WTC11 (cell line): ENCODE measurements at regions not wholly inside any gene's neighbourhood (a gene's known extent, or its start where the extent isn't known, plus 50 kb on each side); places are given as distances from the start of the nearest gene placed in this dataset.

ENCODE experiments used
- ATAC-seq: fragments of 200-7000 bp; cut with Tn5 transposase; 2 replicates; pipeline ENCODE4 v1.10.0; 2021; ENCODE audit warnings: mild to moderate bottlenecking, moderate library complexity
- CTCF ChIA-PET: fragments of 300-600 bp; sonication (Branson Sonifier 250); formaldehyde crosslinking; loops from one replicate; lab custom pipeline; 2021; ENCODE audit warnings: antibody characterized with exemption; lab: Charles Lee
- POLR2A ChIA-PET: fragments of 350-600 bp; sonication (Branson Sonifier 250); formaldehyde crosslinking; loops from one replicate; lab custom pipeline; 2021; ENCODE audit warnings: antibody characterized with exemption; lab: Charles Lee
- DNase-seq: peaks from one replicate; pipeline ENCODE4 v3.0.0; 2021; ENCODE audit warnings: low spot score
- H3K27ac Mint-ChIP-seq: 2 replicates; pipeline ENCODE4 v1.8.0; 2021; ENCODE audit warnings: mixed read lengths
- H3K27me3 Mint-ChIP-seq: 2 replicates; pipeline ENCODE4 v1.8.0; 2021; ENCODE audit warnings: low read depth, mild to moderate bottlenecking, moderate library complexity, mixed read lengths
- H3K36me3 Mint-ChIP-seq: 2 replicates; pipeline ENCODE4 v1.8.0; 2021; ENCODE audit warnings: mixed read lengths
- H3K4me1 Mint-ChIP-seq: 2 replicates; pipeline ENCODE4 v1.8.0; 2022; ENCODE audit warnings: mixed read lengths
- H3K4me3 Mint-ChIP-seq: 2 replicates; pipeline ENCODE4 v1.8.0; 2021; ENCODE audit warnings: mild to moderate bottlenecking, moderate library complexity, mixed read lengths
- H3K9me3 Mint-ChIP-seq: 2 replicates; pipeline ENCODE4 v1.8.0; 2021; ENCODE audit warnings: mixed read lengths
- ATF3 ChIP-seq: sonication (generic); formaldehyde crosslinking; conservative IDR thresholded peaks from 2 replicates; pipeline ENCODE4 v1.8.1; 2022; ENCODE audit warnings: mild to moderate bottlenecking, missing genetic modification reagents
- E2F1 ChIP-seq: sonication (generic); formaldehyde crosslinking; IDR thresholded peaks from 2 replicates; pipeline ENCODE4 v1.8.0; 2022; ENCODE audit warnings: mild to moderate bottlenecking, missing genetic modification reagents
- ELF4 ChIP-seq: sonication (generic); formaldehyde crosslinking; IDR thresholded peaks from 2 replicates; pipeline ENCODE4 v1.8.1; 2022; ENCODE audit warnings: low read depth, mild to moderate bottlenecking, moderate library complexity, missing genetic modification reagents
- EMX1 ChIP-seq: fragments of 250-450 bp; sonication (Bioruptor Pico); IDR thresholded peaks from 2 replicates; pipeline ENCODE4 v1.8.0; 2021; ENCODE audit warnings: mild to moderate bottlenecking
- ERG ChIP-seq: fragments of 250-450 bp; sonication (Bioruptor Pico); IDR thresholded peaks from 2 replicates; pipeline ENCODE4 v1.8.0; 2021; ENCODE audit warnings: mild to moderate bottlenecking
- FOXK1 ChIP-seq: sonication (generic); formaldehyde crosslinking; IDR thresholded peaks from 2 replicates; pipeline ENCODE4 v1.8.0; 2022; ENCODE audit warnings: mild to moderate bottlenecking, moderate library complexity, missing genetic modification reagents
- HMGXB4 ChIP-seq: sonication (generic); formaldehyde crosslinking; IDR thresholded peaks from 2 replicates; pipeline ENCODE4 v1.8.1; 2023; ENCODE audit warnings: mild to moderate bottlenecking, moderate library complexity, missing genetic modification reagents
- IRF1 ChIP-seq: sonication (generic); formaldehyde crosslinking; IDR thresholded peaks from 2 replicates; pipeline ENCODE4 v1.8.0; 2023; ENCODE audit warnings: missing genetic modification reagents
- JUN ChIP-seq: sonication (generic); formaldehyde crosslinking; IDR thresholded peaks from 2 replicates; pipeline ENCODE4 v1.8.0; 2023; ENCODE audit warnings: mild to moderate bottlenecking, missing genetic modification reagents
- MLX ChIP-seq: sonication (generic); formaldehyde crosslinking; IDR thresholded peaks from 2 replicates; pipeline ENCODE4 v1.8.1; 2023; ENCODE audit warnings: mild to moderate bottlenecking, missing genetic modification reagents, moderate library complexity
- MXD4 ChIP-seq: fragments of 250-450 bp; sonication (Bioruptor Pico); IDR thresholded peaks from 2 replicates; pipeline ENCODE4 v1.8.0; 2021; ENCODE audit warnings: mild to moderate bottlenecking, moderate library complexity, borderline replicate concordance
- MYBL2 ChIP-seq: sonication (generic); formaldehyde crosslinking; IDR thresholded peaks from 2 replicates; pipeline ENCODE4 v1.8.1; 2023; ENCODE audit warnings: mild to moderate bottlenecking, moderate library complexity, missing genetic modification reagents
- NFYB ChIP-seq: sonication (generic); formaldehyde crosslinking; conservative IDR thresholded peaks from 2 replicates; pipeline ENCODE4 v1.8.0; 2022; ENCODE audit warnings: low read depth, missing genetic modification reagents
- RELA ChIP-seq: sonication (generic); formaldehyde crosslinking; IDR thresholded peaks from 2 replicates; pipeline ENCODE4 v1.8.1; 2022; ENCODE audit warnings: missing genetic modification reagents, mild to moderate bottlenecking, borderline replicate concordance
- SOX15 ChIP-seq: fragments of 250-450 bp; sonication (Bioruptor Pico); IDR thresholded peaks from 2 replicates; pipeline ENCODE4 v1.9.0; 2021; ENCODE audit warnings: mild to moderate bottlenecking
- SP1 ChIP-seq: sonication (generic); formaldehyde crosslinking; conservative IDR thresholded peaks from 2 replicates; pipeline ENCODE4 v1.8.1; 2022; ENCODE audit warnings: missing genetic modification reagents
- USF2 ChIP-seq: sonication (generic); formaldehyde crosslinking; IDR thresholded peaks from 2 replicates; pipeline ENCODE4 v1.8.1; 2023; ENCODE audit warnings: mild to moderate bottlenecking, missing genetic modification reagents, moderate library complexity
- ZBTB21 ChIP-seq: sonication (generic); formaldehyde crosslinking; IDR thresholded peaks from 2 replicates; pipeline ENCODE4 v1.8.1; 2023; ENCODE audit warnings: mild to moderate bottlenecking, missing genetic modification reagents, borderline replicate concordance
- ZMAT4 ChIP-seq: fragments of 250-450 bp; sonication (Bioruptor Pico); IDR thresholded peaks from 2 replicates; pipeline ENCODE4 v1.9.0; 2021; ENCODE audit warnings: mild to moderate bottlenecking
- ZNF121 ChIP-seq: sonication (generic); formaldehyde crosslinking; IDR thresholded peaks from 2 replicates; pipeline ENCODE4 v1.8.0; 2023; ENCODE audit warnings: missing genetic modification reagents
- ZNF263 ChIP-seq: sonication (generic); formaldehyde crosslinking; IDR thresholded peaks from 2 replicates; pipeline ENCODE4 v1.8.1; 2022; ENCODE audit warnings: low read depth, mild to moderate bottlenecking, moderate library complexity, missing genetic modification reagents
- ZNF317 ChIP-seq: sonication (generic); formaldehyde crosslinking; IDR thresholded peaks from 2 replicates; pipeline ENCODE4 v1.8.1; 2023; ENCODE audit warnings: low read depth, mild to moderate bottlenecking, moderate library complexity, missing genetic modification reagents, borderline replicate concordance
- ZNF416 ChIP-seq: fragments of 250-450 bp; sonication (Bioruptor Pico); IDR thresholded peaks from 2 replicates; pipeline ENCODE4 v1.9.0; 2021; ENCODE audit warnings: mild to moderate bottlenecking, inconsistent platforms
- ZNF671 ChIP-seq: fragments of 250-450 bp; sonication (Bioruptor Pico); IDR thresholded peaks from 2 replicates; pipeline ENCODE4 v1.8.0; 2021; ENCODE audit warnings: mild to moderate bottlenecking

GRCh38 chr2:52776571-52776970, 991.0 kb upstream of the CHAC2 start:
- Mint-ChIP-seq H3K27me3 (no peaks in the 10 kb centered on the region; the same call in 1 of the 2 replicates), H3K9me3 (peaks cover 16% of the 10 kb centered on the region)
- no peak for TF ChIP-seq RELA (CRISPR knock-in tag)
- no peak for TF ChIP-seq ZNF263
- TF ChIP-seq, all 79 proteins: peak for 0
- H3K4me3 Mint-ChIP-seq = no peak overlapping the region
- ATAC-seq = no peak
- H3K27ac Mint-ChIP-seq = no peak overlapping the region
- no peak for DNase-seq
- POLR2A ChIA-PET = no interaction called here
- no peaks in the 10 kb centered on the region for H3K36me3 Mint-ChIP-seq
- no peaks in the 10 kb centered on the region for H3K4me1 Mint-ChIP-seq
- CTCF ChIA-PET = no interaction called here

GRCh38 chr2:52775674-52776073, 991.9 kb upstream of the CHAC2 start:
- DNase-seq (no peak), ATAC-seq (no peak)
- POLR2A ChIA-PET = no interaction called here
- Mint-ChIP-seq H3K9me3 (peaks cover 18% of the 10 kb centered on the region), H3K27ac (no peak overlapping the region), H3K36me3 (no peaks in the 10 kb centered on the region), H3K4me1 (no peaks in the 10 kb centered on the region), H3K27me3 (no peaks in the 10 kb centered on the region; the same call in 1 of the 2 replicates), H3K4me3 (no peak overlapping the region)
- TF ChIP-seq ZBTB21 (CRISPR knock-in tag) = no peak
- no peak for TF ChIP-seq HMGXB4
- CTCF ChIA-PET = no interaction called here

- Mint-ChIP-seq H3K4me3 (no peak overlapping the region), H3K9me3 (peaks cover 31% of the 10 kb centered on the region), H3K4me1 (no peaks in the 10 kb centered on the region), H3K27ac (no peak overlapping the region), H3K36me3 (no peaks in the 10 kb centered on the region), H3K27me3 (no peaks in the 10 kb centered on the region; the same call in 1 of the 2 replicates)
- DNase-seq (no peak), ATAC-seq (no peak)
- POLR2A ChIA-PET = no interaction called here
- no peak for TF ChIP-seq ATF3 (CRISPR knock-in tag)
- no peak for TF ChIP-seq MYBL2 (CRISPR knock-in tag)
- CTCF ChIA-PET = no interaction called here
Observed at GRCh38 chr2:52765735-52766134, 1001.9 kb upstream of the CHAC2 start.

- Mint-ChIP-seq H3K36me3 (peaks cover 24% of the 10 kb centered on the region), H3K27ac (no peak overlapping the region), H3K4me1 (no peaks in the 10 kb centered on the region), H3K9me3 (peaks cover 35% of the 10 kb centered on the region), H3K4me3 (no peak overlapping the region), H3K27me3 (no peaks in the 10 kb centered on the region; the same call in 1 of the 2 replicates)
- ChIA-PET CTCF (no interaction called here), POLR2A (no interaction called here)
- no peak for DNase-seq
- ATAC-seq = no peak
- TF ChIP-seq SOX15 (CRISPR knock-in tag) (no peak), NFYB (no peak), FOXK1 (CRISPR knock-in tag) (no peak), JUN (CRISPR knock-in tag) (no peak), ZNF416 (CRISPR knock-in tag) (no peak), ZNF317 (no peak), EMX1 (CRISPR knock-in tag) (no peak), ELF4 (CRISPR knock-in tag) (no peak), ZMAT4 (CRISPR knock-in tag) (no peak), USF2 (CRISPR knock-in tag) (no peak), ERG (CRISPR knock-in tag) (no peak), ZNF121 (CRISPR knock-in tag) (no peak), E2F1 (CRISPR knock-in tag) (no peak), SP1 (CRISPR knock-in tag) (no peak), MXD4 (CRISPR knock-in tag) (no peak), MLX (no peak), ZNF671 (CRISPR knock-in tag) (no peak), IRF1 (CRISPR knock-in tag) (no peak)
- TF ChIP-seq, all 79 proteins: peak for 0
Observed at GRCh38 chr2:52749764-52750163, 1017.8 kb upstream of the CHAC2 start.
